ENCODE measurements at regions not wholly inside any gene's neighbourhood (a gene's known extent, or its start where the extent isn't known, plus 50 kb on each side); places are given as distances from the start of the nearest gene placed in this dataset.

DNA sequence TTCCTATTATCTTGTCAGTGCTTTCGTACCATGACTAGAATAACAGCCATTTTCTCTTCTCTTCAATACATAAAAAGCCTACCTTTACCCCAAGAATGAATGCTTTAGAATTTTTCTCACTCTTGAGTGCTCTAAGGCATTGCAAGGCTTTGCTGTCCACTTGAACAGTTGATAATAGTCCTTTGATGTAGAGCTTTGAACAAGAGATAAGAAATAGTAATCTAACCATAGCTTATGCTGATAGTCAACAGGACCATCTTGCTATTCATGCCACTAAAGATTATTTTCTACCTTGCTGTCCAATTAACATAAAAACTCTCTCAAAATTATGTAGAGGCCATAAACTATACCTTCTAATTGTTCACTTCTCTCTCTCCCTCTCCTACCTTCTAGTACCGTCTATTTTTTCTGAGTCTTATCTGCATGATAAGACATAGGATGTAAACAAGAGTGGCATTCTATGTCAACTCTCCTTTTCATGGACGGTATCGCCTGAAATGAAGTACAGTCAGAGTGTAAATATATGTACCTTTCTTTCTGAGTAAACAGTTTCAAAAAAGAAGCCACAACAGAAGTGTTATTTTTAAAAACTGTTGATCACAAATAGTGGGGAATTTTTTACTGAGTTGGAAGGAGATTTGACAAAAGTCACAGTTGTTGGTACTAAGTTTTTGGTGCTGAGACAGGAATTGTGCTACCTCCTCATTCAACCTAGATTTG is 297.9 kb downstream of the NDFIP2 start:
- intact Hi-C loops (cut with DNase I), result loop anchor here (10.0 kb wide), 1 partner anchor 586 kb away; no protein-coding TSS in a partner anchor

DNA sequence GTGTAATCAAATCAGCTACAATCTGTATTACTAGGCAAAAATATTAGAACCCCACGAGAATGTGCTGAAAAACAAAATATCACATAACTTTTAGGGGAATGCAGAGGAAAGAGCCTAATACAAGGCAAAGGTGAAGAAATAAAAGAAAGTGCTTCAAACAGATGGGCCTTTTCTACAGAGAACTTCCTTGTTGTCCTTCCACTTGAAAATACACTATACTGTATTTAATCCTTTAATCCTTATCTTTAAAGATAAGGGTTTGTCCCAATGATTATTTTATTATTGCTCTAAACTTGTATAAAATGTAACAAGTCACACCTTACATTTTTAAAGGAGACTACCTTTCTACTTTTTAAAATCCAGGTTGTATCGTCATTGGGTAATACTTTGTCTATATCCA is 296.5 kb downstream of the NDFIP2 start:
- DNase-seq (ENCODE audit: low spot score), result no peak
- intact Hi-C loops (cut with DNase I), result loop anchor here (10.0 kb wide), 1 partner anchor 587 kb away; no protein-coding TSS in a partner anchor

More for the DNA sequence above, 297.9 kb downstream of the NDFIP2 start:
- no peak for DNase-seq (ENCODE audit: low spot score)

DNA sequence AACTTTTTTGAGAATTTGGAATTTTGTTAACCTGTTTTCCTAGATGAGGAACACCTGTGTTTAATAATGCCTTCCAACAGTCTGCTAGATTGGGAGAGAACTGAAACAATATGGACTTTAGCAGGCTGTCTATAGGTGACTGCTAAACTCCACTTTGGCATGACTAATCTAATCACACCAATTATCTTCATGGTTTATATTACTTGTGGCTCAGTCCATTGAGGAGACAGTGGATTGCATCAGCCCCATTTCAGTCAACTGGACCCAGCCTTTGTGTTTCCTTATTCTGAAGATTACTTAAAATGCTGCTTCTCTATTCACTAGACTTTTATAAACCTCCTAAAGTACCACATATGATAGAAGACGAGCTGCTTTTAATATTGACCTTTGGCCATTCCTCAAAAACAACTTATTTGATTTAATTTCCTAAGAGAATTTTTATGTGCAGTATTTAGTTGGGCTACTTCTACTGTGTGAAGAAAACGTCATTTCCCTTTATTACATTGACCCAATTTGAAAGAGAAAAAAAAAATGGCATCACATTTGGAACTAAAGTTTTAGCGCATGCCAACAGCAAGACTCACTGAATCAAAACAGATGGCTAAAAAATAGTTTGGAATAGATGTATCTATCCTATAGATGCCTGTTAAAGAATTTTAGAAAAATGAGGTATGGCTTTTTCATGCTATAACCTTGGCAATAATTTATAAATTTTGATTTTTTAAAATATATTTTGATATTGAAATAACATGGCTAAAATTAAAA is 295.8 kb downstream of the NDFIP2 start:
- intact Hi-C loops (cut with DNase I), result loop anchor here (10.0 kb wide), 1 partner anchor 588 kb away; no protein-coding TSS in a partner anchor
- DNase-seq (ENCODE audit: low spot score), result no peak

GRCh38 chr13:79775830-79776229 is 294.9 kb downstream of the NDFIP2 start:
- intact Hi-C loops (cut with DNase I), result loop anchor here (10.0 kb wide), 1 partner anchor 589 kb away; no protein-coding TSS in a partner anchor
- no peak for DNase-seq (ENCODE audit: low spot score)

DNA sequence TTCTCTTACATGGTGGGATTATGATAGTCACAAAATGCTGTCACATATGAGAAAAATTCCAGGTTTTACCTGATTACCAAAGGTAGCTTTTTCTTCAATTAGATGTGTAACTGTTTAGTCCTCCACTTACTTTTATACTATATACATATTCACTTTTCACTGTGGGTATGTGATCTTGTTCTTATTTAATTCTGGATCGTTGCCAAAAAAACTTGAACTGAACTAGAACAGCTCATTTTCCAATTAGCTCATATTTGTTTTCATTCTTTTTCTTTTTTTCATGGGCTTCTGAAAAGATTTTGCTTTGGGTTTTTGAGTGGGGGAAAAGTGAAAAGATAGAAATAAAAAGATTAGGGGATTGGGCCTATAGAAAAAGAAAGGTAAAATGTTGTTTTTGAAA is 291.9 kb downstream of the NDFIP2 start:
- no peak for DNase-seq (ENCODE audit: low spot score)
- intact Hi-C loops (cut with DNase I), result loop anchor here (10.0 kb wide), 1 partner anchor 592 kb away; no protein-coding TSS in a partner anchor

DNA sequence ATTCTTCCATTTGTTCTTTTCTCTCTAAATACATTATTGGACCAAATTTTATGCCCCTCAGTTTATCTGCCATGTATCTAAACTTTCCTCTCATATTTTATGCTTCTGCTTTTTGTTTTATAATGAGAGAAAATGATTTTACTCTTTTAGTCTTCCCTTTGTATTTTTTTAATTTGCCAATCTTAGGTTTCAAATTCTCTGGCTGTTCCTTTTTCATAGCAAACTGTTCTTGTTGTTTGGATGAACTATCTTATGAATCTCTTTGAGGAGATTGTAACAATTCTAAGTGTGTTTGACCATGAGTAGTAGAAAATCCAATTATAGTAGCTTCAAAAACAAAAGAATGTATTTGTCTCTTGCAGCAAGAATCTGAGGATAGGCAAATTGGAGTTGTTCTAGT is 290.5 kb downstream of the NDFIP2 start:
- DNase-seq (ENCODE audit: low spot score), result no peak
- intact Hi-C loops (cut with DNase I), result loop anchor here (10.0 kb wide), 1 partner anchor 593 kb away; no protein-coding TSS in a partner anchor

GRCh38 chr13:79770056-79770455 is 289.1 kb downstream of the NDFIP2 start:
- DNase-seq (ENCODE audit: low spot score), result no peak
- intact Hi-C loops (cut with DNase I), result loop anchor here (10.0 kb wide), 1 partner anchor 595 kb away; no protein-coding TSS in a partner anchor

DNA sequence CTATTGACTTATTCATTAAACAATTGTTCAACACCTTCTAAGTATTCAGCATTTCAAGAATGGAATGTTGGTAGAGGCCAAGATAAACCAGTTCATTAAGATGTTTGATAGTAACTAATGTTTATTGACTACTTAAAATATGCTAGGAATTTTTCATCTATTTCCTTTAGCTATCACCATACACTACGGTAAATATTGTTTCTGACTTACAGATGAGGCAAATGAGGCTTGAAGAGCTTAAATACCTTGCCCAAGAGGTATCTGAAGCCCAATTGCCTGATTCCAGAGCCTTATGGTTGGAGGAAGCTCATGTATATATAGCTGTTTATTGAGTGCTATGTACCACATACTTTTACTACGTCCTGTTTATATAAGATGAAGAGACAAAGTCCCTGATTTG is 286.2 kb downstream of the NDFIP2 start:
- DNase-seq (ENCODE audit: low spot score), result no peak
- intact Hi-C loops (cut with DNase I), result no loop called here

DNA sequence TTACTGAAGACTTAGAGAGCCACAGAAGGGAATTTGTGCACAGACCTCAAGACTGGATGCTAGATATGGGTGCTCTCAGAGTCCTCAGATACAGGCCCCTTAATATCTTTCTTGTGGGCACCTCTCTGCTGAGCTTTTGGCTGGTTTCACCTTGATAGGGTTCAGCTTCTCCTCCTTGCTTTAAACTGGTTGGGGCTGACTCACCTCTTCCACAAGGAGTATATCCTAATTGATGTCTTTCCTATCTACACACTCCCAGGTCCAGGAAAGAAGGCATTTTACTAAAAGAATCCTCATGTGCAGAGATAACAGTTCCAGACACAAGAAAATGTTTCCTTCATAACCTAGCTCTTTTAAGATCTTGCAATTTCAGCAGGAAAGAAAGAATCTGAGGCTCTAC is 284.4 kb downstream of the NDFIP2 start:
- no peak for DNase-seq (ENCODE audit: low spot score)
- intact Hi-C loops (cut with DNase I), result no loop called here

DNA sequence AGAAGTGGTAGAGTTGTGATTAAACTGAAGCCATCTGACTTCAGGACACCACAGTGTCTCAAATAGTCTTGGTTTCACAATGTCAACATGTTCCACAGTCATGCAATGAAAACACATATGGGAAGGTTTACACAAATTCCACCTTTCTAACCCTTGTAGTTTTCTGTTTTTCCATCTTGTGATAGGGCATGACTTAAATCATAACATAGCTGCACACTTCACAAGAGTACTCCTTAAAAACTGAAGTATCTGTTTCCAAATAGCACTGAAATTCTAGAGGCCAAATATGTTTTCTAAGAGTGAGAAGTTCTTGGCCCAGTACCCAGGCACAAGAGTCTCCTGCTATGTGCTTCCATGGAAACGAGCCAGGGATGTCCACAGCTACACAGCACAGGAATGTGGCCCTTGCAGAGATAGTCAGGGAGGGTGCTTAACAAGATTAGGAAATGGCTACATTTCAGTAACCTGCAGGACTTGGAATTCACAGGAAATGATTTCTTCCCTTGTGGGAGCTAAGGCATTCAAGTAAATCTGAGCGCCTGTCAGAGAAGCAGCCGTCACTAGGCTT is 269.1 kb downstream of the NDFIP2 start:
- intact Hi-C loops (cut with DNase I), result no loop called here

DNA sequence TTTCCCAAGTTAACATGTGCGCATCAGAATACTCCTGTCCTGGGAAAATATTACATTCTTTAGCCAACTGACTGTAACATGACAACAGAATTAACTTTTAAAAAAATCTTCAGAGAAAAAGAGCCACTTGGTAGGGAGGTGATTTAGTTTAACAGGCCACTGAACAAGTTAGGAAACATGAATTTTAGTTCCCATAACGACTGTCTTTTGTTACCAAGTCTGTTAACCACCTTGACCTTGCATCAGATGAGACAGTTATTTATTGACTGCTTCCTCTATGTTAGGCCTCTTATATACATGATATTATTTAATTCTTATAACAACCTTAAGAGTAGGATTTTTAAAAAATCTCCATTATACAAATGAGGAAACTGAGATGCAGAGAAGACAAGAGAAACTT is 268.6 kb downstream of the NDFIP2 start:
- no peak for DNase-seq (ENCODE audit: low spot score)
- intact Hi-C loops (cut with DNase I), result no loop called here

More for the DNA sequence above, 269.1 kb downstream of the NDFIP2 start:
- no peak for DNase-seq (ENCODE audit: low spot score)

DNA sequence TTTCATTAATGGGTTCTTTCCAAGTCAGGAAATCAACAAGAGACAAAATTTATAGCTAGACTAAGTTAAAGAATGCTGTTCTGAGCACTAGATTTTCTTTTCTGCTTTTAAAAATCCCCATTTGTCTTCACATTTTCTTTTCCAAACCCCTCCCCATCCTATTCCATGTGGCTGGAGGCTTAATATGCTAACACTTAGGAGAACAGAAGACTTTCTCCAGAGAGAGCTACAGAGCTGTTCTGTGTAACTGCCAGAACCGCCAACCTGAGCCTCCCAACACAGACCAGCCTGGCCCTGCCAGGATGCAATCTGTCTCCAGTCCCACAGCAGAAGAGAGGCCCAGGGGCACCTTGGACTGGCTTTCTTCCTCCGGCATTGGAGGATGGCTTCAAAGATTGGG is 264.1 kb downstream of the NDFIP2 start:
- DNase-seq (ENCODE audit: low spot score), result no peak
- intact Hi-C loops (cut with DNase I), result no loop called here

DNA sequence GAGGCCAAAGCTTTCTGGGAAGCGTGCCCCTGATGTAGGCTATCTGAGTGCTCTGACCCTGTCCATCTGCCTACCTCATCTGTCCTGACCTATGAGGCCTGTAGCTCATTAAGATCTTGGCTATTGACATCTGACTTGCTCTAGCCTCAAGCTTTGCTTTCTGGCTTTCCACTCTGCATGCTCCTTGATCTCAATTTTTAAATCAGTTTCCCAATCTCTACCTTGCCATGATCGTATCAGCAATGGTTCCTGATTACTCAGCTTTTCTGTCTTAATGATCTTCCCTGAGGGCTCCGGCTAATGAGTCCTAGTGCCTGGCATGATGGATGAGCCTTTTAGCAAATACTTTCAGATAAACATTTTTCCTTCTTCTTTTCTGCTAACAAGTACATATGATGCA is 262.0 kb downstream of the NDFIP2 start:
- intact Hi-C loops (cut with DNase I), result no loop called here

DNA sequence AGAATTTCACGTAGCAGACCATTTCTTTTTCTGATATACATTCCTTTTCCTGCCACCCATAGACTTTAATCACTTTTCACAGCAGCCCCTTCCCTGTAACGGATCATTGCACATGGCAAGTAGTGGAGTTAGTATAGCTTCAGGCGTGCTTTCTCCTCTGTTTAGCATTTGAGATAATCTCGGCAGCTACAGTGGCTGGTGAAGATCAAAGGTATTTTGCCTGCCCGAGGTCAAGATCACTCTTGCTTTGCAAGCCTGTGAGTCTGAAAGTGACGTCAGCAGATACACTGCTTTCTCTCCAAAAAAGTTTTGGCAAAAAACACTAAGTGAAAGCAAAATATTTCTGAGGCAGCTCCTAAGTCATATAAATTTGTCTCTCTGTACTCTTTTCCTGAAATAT is 260.0 kb downstream of the NDFIP2 start:
- intact Hi-C loops (cut with DNase I), result no loop called here

More for the DNA sequence above, 262.0 kb downstream of the NDFIP2 start:
- DNase-seq (ENCODE audit: low spot score), result no peak

DNA sequence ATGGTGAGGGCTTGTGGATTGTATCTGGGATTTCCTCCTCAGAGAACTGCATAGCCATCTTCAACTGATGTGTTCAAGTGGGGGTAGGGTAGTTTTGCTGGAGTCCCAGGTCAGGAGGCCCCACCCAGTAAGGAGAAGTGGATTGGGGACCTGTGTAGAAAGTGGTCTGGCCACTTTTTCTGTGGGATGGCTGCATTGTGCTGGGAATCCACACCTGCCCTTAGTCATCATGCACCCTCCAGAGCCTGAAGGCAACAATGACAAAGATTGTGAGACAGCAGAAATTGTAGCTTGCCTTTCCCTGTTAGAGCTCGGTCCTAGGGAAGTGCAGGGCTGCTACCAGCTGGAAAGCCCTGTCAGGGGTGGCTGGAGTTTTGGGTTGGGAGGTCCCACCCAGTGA is 255.4 kb downstream of the NDFIP2 start:
- intact Hi-C loops (cut with DNase I), result no loop called here
- DNase-seq (ENCODE audit: low spot score), result no peak

More for the DNA sequence above, 260.0 kb downstream of the NDFIP2 start:
- DNase-seq (ENCODE audit: low spot score), result no peak

DNA sequence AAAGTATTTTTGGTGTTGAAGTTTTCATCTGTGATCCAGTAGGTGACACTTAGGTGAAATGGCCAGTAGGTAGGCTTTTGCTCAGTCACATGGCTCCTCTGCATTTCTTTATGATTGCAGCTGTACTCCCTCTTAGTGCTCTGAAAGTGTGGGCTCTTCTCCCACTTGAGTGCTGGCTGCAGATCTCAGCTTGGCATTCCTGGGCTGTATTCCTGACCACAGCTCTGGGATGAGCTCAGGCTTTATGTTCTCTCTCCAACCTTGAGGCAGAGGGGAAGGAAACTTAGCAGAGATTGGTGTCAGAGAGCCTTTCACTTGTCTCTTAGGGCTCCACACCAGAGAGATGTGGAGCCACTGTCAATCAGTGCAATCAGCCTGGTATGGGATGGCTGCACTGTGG is 254.3 kb downstream of the NDFIP2 start:
- intact Hi-C loops (cut with DNase I), result no loop called here
- DNase-seq (ENCODE audit: low spot score), result no peak

GRCh38 chr13:79727086-79727485 is 246.1 kb downstream of the NDFIP2 start:
- no peak for DNase-seq (ENCODE audit: low spot score)
- intact Hi-C loops (cut with DNase I), result no loop called here

DNA sequence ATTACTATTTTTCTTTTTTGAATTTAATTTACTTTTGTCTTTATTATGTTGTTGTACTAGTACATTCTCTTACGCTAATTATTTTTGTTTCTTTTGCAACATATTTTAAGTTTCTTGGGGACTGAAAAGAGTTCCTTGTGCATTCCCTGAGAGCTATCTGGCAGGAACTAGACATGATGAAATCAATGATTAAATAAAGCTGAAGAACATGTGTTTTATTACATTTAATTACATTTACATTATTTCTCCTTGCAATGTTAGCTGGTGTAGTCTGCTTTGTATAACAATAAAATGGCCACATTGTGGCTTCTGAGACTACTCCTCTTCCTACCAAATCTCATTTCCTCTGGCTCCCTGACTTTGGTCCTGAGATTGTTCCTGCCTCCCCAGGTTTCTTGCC is 244.9 kb downstream of the NDFIP2 start:
- no peak for DNase-seq (ENCODE audit: low spot score)
- intact Hi-C loops (cut with DNase I), result no loop called here

- intact Hi-C loops (cut with DNase I), result no loop called here
- DNase-seq (ENCODE audit: low spot score), result no peak
These were observed 243.6 kb downstream of the NDFIP2 start for GRCh38 chr13:79724348-79725103.

Measured in cardiac septum (tissue), 1 donor.